SU-DHL-6 (cell line): ENCODE measurements at regions not wholly inside any gene's neighbourhood (a gene's known extent, or its start where the extent isn't known, plus 50 kb on each side); places are given as distances from the start of the nearest gene placed in this dataset.

Experiments used
- EZH2phosphoT487 ChIP-seq: fragments of 200-600 bp; sonication (generic), shearing (Covaris generic); conservative IDR thresholded peaks from 2 replicates; pipeline ENCODE4 v1.6.1; 2018; ENCODE audit warnings: mild to moderate bottlenecking, antibody characterized with exemption, low read length, moderate library complexity, mixed read lengths
- TF ChIP-seq, protein P1 (sequence below): fragments of 200-600 bp; sonication (generic); IDR thresholded peaks from one replicate; pipeline ENCODE4 v1.5.1; 2017; ENCODE audit warnings: antibody characterized with exemption, mild to moderate bottlenecking, low read length, moderate library complexity; ENCODE audit not compliant: insufficient read depth, poor library complexity, severe bottlenecking

DNA sequence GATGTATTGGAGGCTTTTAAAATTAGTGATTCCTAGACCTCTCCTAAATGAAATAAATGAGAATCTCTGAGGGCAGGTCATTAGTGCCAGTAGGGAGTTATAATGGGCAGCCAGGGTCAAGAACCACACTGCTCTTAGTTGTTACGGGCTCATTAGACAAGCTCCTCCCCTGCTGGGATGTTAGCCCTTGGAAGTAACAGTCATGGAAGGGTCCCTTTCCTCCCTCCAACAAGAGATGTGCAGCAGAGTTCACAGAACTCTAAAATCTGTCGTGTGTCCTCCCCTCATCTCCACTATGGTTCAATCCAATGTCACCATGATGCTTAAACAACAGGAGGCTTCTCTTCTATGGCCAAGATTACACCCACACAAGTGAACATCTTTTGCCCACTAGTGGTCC, 419.5 kb downstream of the INSC start:
- TF ChIP-seq, protein P1, sequence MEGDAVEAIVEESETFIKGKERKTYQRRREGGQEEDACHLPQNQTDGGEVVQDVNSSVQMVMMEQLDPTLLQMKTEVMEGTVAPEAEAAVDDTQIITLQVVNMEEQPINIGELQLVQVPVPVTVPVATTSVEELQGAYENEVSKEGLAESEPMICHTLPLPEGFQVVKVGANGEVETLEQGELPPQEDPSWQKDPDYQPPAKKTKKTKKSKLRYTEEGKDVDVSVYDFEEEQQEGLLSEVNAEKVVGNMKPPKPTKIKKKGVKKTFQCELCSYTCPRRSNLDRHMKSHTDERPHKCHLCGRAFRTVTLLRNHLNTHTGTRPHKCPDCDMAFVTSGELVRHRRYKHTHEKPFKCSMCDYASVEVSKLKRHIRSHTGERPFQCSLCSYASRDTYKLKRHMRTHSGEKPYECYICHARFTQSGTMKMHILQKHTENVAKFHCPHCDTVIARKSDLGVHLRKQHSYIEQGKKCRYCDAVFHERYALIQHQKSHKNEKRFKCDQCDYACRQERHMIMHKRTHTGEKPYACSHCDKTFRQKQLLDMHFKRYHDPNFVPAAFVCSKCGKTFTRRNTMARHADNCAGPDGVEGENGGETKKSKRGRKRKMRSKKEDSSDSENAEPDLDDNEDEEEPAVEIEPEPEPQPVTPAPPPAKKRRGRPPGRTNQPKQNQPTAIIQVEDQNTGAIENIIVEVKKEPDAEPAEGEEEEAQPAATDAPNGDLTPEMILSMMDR: no peak
- TF ChIP-seq EZH2phosphoT487: no peak
